ENCODE measurements at regions not wholly inside any gene's neighbourhood (a gene's known extent, or its start where the extent isn't known, plus 50 kb on each side); places are given as distances from the start of the nearest gene placed in this dataset.

GRCh38 chr16:86403085-86403484 lies 107.2 kb upstream of the FOXF1 start:
- no peak for TF ChIP-seq EP300 (IDR thresholded peaks at IDR 0.05)
- TF ChIP-seq POLR2A (IDR thresholded peaks at IDR 0.05), result no peak

Measured in tibial nerve (tissue), 3 donors.